ENCODE measurements at regions not wholly inside any gene's neighbourhood (a gene's known extent, or its start where the extent isn't known, plus 50 kb on each side); places are given as distances from the start of the nearest gene placed in this dataset.

GRCh38 chr9:107628444-107628843, 138.9 kb upstream of the KLF4 start:
- TF ChIP-seq CTCF (IDR thresholded peaks at IDR 0.05) (no peak), EZH2 (IDR thresholded peaks at IDR 0.05; ENCODE audit: borderline replicate concordance, insufficient read depth, low read depth, low read length, poor library complexity, severe bottlenecking) (no peak)
- CTCF ChIA-PET = no interaction called here

GRCh38 chr9:107627781-107628180, 138.2 kb upstream of the KLF4 start:
- intact Hi-C loops (cut with micrococcal nuclease) = no loop called here
- ChIA-PET POLR2A (no interaction called here), CTCF (no interaction called here)
- Histone ChIP-seq H3K9ac (ENCODE audit: low read length) (no peak overlapping the region), H3K4me3 (ENCODE audit: control extremely low read depth in 1 of 5, extremely low read depth in 1 of 5, insufficient read depth in 1 of 5, low read depth in 2 of 5, low read length in 4 of 5) (no peak overlapping the region), H3K27me3 (replicated peaks in 1 of 4; ENCODE audit: control extremely low read depth in 1 of 4, control insufficient read depth in 3 of 4, insufficient read depth in 4 of 4, low read length in 3 of 4) (no peaks in the 10 kb centered on the region), H3K4me2 (replicated peaks; ENCODE audit: low read depth, low read length, poor library complexity, severe bottlenecking) (no peak overlapping the region), H4K20me1 (ENCODE audit: control insufficient read depth, insufficient read depth, low read length, poor library complexity, severe bottlenecking) (no peaks in the 10 kb centered on the region), H3K9me3 (ENCODE audit: control extremely low read depth in 1 of 3, control insufficient read depth in 2 of 3, insufficient read depth in 1 of 3, low read length in 2 of 3) (no peaks in the 10 kb centered on the region), H3K36me3 (replicated peaks in 1 of 2; ENCODE audit: control extremely low read depth in 1 of 2, control insufficient read depth in 1 of 2, extremely low read depth in 1 of 2, insufficient read depth in 2 of 2, low read length in 1 of 2) (no peaks in the 10 kb centered on the region), H3K79me2 (ENCODE audit: control insufficient read depth, insufficient read depth, low read length) (no peaks in the 10 kb centered on the region), H3K27ac (ENCODE audit: low read length in 2 of 2) (no peak overlapping the region), H3K4me1 (ENCODE audit: control insufficient read depth in 2 of 2, insufficient read depth in 2 of 2, low read length in 2 of 2) (no peaks in the 10 kb centered on the region), H2AFZ (ENCODE audit: insufficient read depth, low read depth, low read length, poor library complexity, severe bottlenecking) (no peak overlapping the region)
- Mint-ChIP-seq H3K4me3 (no peak overlapping the region), H3K4me1 (no peaks in the 10 kb centered on the region), H3K27ac (no peak overlapping the region), H3K9me3 (ENCODE audit: insufficient read depth) (no peaks in the 10 kb centered on the region), H3K27me3 (peaks cover 17% of the 10 kb centered on the region)
- WGBS (ENCODE audit: insufficient coverage) = no CpG with 5 or more reads among the region's 4 CpGs
- ATAC-seq (ENCODE audit: low read depth) (no peak), DNase-seq (no peak)
- TF ChIP-seq CTCF (IDR thresholded peaks at IDR 0.05) = no peak
- no peak for TF ChIP-seq EZH2 (IDR thresholded peaks at IDR 0.05; ENCODE audit: borderline replicate concordance, insufficient read depth, low read depth, low read length, poor library complexity, severe bottlenecking)

More at GRCh38 chr9:107628444-107628843, 138.9 kb upstream of the KLF4 start:
- Histone ChIP-seq H3K36me3 (replicated peaks in 1 of 2; ENCODE audit: control extremely low read depth in 1 of 2, control insufficient read depth in 1 of 2, extremely low read depth in 1 of 2, insufficient read depth in 2 of 2, low read length in 1 of 2) (no peaks in the 10 kb centered on the region), H3K4me1 (ENCODE audit: control insufficient read depth in 2 of 2, insufficient read depth in 2 of 2, low read length in 2 of 2) (no peaks in the 10 kb centered on the region), H4K20me1 (ENCODE audit: control insufficient read depth, insufficient read depth, low read length, poor library complexity, severe bottlenecking) (no peaks in the 10 kb centered on the region), H3K4me3 (ENCODE audit: control extremely low read depth in 1 of 5, extremely low read depth in 1 of 5, insufficient read depth in 1 of 5, low read depth in 2 of 5, low read length in 4 of 5) (no peak overlapping the region), H2AFZ (ENCODE audit: insufficient read depth, low read depth, low read length, poor library complexity, severe bottlenecking) (no peak overlapping the region), H3K27me3 (replicated peaks in 1 of 4; ENCODE audit: control extremely low read depth in 1 of 4, control insufficient read depth in 3 of 4, insufficient read depth in 4 of 4, low read length in 3 of 4) (no peaks in the 10 kb centered on the region), H3K9ac (ENCODE audit: low read length) (no peak overlapping the region), H3K27ac (ENCODE audit: low read length in 2 of 2) (no peak overlapping the region), H3K79me2 (ENCODE audit: control insufficient read depth, insufficient read depth, low read length) (no peaks in the 10 kb centered on the region), H3K9me3 (ENCODE audit: control extremely low read depth in 1 of 3, control insufficient read depth in 2 of 3, insufficient read depth in 1 of 3, low read length in 2 of 3) (no peaks in the 10 kb centered on the region), H3K4me2 (replicated peaks; ENCODE audit: low read depth, low read length, poor library complexity, severe bottlenecking) (no peak overlapping the region)
- POLR2A ChIA-PET = no interaction called here
- WGBS (ENCODE audit: insufficient coverage) = 95% methylated on average over 9 of the region's 11 CpGs
- intact Hi-C loops (cut with micrococcal nuclease) = no loop called here
- Mint-ChIP-seq H3K4me3 (no peak overlapping the region), H3K4me1 (no peaks in the 10 kb centered on the region), H3K9me3 (ENCODE audit: insufficient read depth) (no peaks in the 10 kb centered on the region), H3K27me3 (peaks cover 17% of the 10 kb centered on the region), H3K27ac (no peak overlapping the region)
- DNase-seq (no peak), ATAC-seq (ENCODE audit: low read depth) (no peak)

All from B cell (primary cell).